Fibroblast of lung (primary cell): ENCODE measurements at regions not wholly inside any gene's neighbourhood (a gene's known extent, or its start where the extent isn't known, plus 50 kb on each side); places are given as distances from the start of the nearest gene placed in this dataset.
A peak's percentile ranks its signal among the peaks of the same experiment; 100 is the strongest.
"Not testable (repeated sequence)": the region's sequence is repeated elsewhere in the genome, so short reads cannot be mapped to it uniquely, and the experiment has no call there.

Experiments used
- DNase-seq, 2 donors: peaks; one replicate each; pipeline versions ENCODE4 v3.0.0 to v3.0.0-alpha.2; 2010; ENCODE audit warnings: low read depth in 2 of 2
- H2AFZ ChIP-seq: 2 replicates; pipeline ENCODE4 v1.5.1; 2012; ENCODE audit warnings: low read length, control low read depth, inconsistent platforms
- H3K27ac ChIP-seq: 2 replicates; pipeline ENCODE4 v1.5.1; 2011; ENCODE audit warnings: low read length, control low read depth; ENCODE audit not compliant: insufficient read depth
- H3K27me3 ChIP-seq: 2 replicates; pipeline ENCODE4 v1.5.1; 2011; ENCODE audit warnings: mild to moderate bottlenecking, low read length; ENCODE audit not compliant: control insufficient read depth, insufficient read depth
- H3K36me3 ChIP-seq: 2 replicates; pipeline ENCODE4 v1.5.1; 2011; ENCODE audit warnings: low read length; ENCODE audit not compliant: control insufficient read depth, insufficient read depth
- H3K4me1 ChIP-seq: 2 replicates; pipeline ENCODE4 v1.5.1; 2011; ENCODE audit warnings: low read length; ENCODE audit not compliant: control insufficient read depth, insufficient read depth; ENCODE audit errors: extremely low read depth
- H3K4me2 ChIP-seq: 2 replicates; pipeline ENCODE4 v1.5.1; 2011; ENCODE audit warnings: low read length, control low read depth; ENCODE audit not compliant: insufficient read depth; ENCODE audit errors: extremely low read depth
- H3K4me3 ChIP-seq, 4 experiments: fragments of 200-600 bp in 1 of 4; sonication (generic) in 1 of 4; replicated peaks in 1 of 4; 2 replicates each; pipeline ENCODE4 v1.5.1; 2011 to 2016; ENCODE audit warnings: low read length in 4 of 4, low read depth in 3 of 4, mild to moderate bottlenecking in 3 of 4, control low read depth in 2 of 4, inconsistent platforms in 1 of 4, mixed read lengths in 1 of 4; ENCODE audit not compliant: insufficient read depth in 1 of 4; ENCODE audit errors: control extremely low read depth in 1 of 4
- H3K79me2 ChIP-seq: 2 replicates; pipeline ENCODE4 v1.5.1; 2012; ENCODE audit warnings: mild to moderate bottlenecking, low read length, inconsistent platforms; ENCODE audit not compliant: control insufficient read depth, insufficient read depth
- H3K9ac ChIP-seq: 2 replicates; pipeline ENCODE4 v1.5.1; 2011; ENCODE audit warnings: mild to moderate bottlenecking, low read length, control low read depth; ENCODE audit not compliant: insufficient read depth
- H3K9me3 ChIP-seq: 2 replicates; pipeline ENCODE4 v1.5.1; 2012; ENCODE audit warnings: low read depth, low read length; ENCODE audit not compliant: control insufficient read depth, insufficient read depth
- H4K20me1 ChIP-seq: 2 replicates; pipeline ENCODE4 v1.5.1; 2011; ENCODE audit warnings: low read length; ENCODE audit not compliant: control insufficient read depth, insufficient read depth; ENCODE audit errors: extremely low read depth

DNA sequence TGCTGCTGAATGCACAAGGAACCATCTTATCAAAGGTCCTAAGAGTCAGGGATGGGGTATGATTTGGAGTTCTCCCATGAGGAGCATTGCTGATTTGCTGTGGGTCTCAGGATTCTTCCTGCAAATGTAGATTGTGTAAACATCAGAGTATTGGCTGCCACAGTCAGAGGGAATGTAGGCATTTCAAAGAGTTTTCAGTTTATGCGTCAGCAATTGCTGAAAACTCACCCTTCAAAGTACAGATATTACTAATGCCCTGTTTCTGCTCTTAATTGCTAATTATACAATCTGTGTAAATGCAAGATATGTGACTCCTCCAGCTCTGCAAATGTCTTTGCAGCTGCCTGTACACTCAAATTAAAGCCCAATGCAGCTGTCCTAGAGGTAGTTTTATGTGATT is 83.4 kb upstream of the RGPD2 start:
- not testable (repeated sequence) for H3K9me3 ChIP-seq, H3K27me3 ChIP-seq, H3K4me3 ChIP-seq, H3K4me2 ChIP-seq, H3K27ac ChIP-seq, H4K20me1 ChIP-seq, H3K79me2 ChIP-seq, DNase-seq, H3K36me3 ChIP-seq, H2AFZ ChIP-seq, H3K9ac ChIP-seq, H3K4me1 ChIP-seq

DNA sequence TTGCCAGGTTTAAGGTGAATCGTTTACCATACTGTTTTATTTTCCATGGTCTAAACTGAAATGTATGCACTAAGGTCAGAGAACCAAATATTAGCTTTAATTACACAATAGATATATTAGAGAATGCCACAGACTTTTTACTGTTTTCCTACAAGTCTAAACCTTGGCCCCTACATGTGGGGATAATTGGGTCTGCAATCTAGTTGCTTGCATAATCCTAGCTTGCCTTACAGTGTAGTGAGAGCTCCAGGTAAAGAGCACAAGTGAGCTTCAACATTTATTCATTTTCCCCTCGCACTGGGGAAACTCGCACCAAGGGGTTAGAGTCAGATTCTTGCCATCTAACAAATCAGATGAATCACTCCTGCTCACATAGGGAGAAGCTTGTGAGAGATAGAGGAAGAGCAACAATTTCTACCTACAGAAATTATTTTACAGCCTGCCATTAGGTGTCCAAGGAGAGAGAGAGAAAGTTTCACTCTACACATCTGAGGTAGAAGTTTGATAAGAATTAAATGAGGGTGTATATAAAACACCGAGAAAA is 82.0 kb upstream of the RGPD2 start:
- H3K79me2 ChIP-seq, H3K9me3 ChIP-seq, H3K4me2 ChIP-seq, H3K27me3 ChIP-seq, H2AFZ ChIP-seq, H3K36me3 ChIP-seq, DNase-seq, H3K9ac ChIP-seq, H3K4me3 ChIP-seq, H4K20me1 ChIP-seq, H3K4me1 ChIP-seq, H3K27ac ChIP-seq: not testable (repeated sequence)

DNA sequence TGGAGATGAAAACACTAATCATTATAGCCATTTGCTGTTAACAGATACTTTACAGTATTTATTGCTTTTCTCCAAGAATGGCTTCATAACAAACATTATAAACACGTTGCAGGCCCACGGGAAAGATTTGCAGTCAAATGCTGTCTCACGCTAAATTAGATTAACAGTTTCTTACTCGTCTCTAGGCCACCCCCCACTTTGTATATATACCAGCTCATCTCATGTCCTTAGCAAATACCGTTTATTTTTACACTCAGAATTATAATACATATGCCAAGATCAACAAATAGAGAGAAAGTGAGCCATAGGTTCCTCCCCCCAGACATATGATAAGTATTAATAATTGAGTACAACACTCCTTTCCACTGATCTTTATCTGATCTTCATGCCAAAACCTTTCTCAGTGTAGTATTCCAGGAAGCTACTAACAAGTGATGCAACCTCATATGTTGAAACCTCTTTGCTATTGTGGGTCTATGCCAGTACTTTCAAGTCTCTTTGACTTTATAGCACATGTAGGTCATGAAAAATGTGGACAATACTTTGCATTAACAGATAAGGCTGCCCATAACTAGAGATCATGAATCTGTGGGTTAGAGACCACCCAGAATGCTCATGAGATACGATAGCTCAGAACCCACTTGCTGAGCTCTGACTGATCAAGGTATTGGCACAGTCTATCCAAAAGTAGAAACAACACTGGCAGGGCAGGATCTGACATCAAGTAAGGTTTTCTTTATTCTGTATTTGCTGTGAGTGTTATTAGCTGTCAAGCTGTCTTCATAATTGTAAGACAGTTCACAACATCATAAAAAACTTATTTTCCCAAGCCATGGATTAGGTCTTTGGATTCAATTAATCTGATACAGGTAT is 77.9 kb upstream of the RGPD2 start:
- not testable (repeated sequence) for H3K27ac ChIP-seq, H3K79me2 ChIP-seq, H3K4me2 ChIP-seq, H2AFZ ChIP-seq, H3K36me3 ChIP-seq, H3K9ac ChIP-seq, H4K20me1 ChIP-seq, H3K27me3 ChIP-seq, H3K4me3 ChIP-seq, H3K4me1 ChIP-seq, H3K9me3 ChIP-seq
- DNase-seq: peak; percentile 46 to 76

DNA sequence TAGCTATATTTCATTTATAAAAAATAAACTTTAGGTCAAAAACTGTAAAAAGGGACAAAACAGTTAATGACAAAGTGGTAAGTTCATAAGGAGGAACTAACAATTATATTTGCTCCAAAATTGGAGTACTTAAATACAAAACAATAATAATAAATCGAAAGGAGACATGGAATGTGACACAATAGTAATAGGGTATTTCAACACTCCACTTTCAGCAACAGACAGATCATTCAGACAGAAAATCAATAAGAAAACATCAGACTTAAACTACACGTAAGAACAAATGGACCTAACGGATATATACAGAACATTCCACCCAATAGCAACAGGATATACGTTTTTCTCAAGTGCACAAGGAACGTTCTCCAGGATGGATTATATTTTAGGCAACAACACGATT is 58.1 kb upstream of the RGPD2 start:
- H4K20me1 ChIP-seq, H3K27ac ChIP-seq, H3K9ac ChIP-seq, DNase-seq, H3K4me3 ChIP-seq, H3K79me2 ChIP-seq, H3K9me3 ChIP-seq, H3K4me1 ChIP-seq, H2AFZ ChIP-seq, H3K36me3 ChIP-seq, H3K4me2 ChIP-seq, H3K27me3 ChIP-seq: not testable (repeated sequence)
